ENCODE measurements at regions not wholly inside any gene's neighbourhood (a gene's known extent, or its start where the extent isn't known, plus 50 kb on each side); places are given as distances from the start of the nearest gene placed in this dataset.

DNA sequence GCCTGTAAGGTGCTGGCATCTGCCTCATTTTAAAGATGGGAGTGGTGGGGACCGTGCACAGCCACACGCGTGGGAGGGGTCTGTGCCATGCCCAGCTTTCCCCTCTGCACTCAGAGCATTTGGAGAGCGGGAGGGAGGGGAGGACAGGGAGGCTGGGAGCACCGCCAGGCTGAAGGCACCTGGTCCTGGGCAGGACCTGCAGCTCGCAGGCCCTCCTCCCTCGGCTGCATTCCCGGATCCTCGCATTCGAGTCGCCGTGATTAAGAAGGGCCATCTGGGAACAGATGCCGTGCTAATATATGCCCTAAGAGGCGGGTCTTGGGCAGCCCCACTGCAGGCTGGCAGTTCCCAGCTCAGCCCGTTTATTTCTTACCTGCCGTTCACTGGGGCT is 84.0 kb downstream of the PTGR3 start:
- TF ChIP-seq ZFX (IDR thresholded peaks at IDR 0.05), result no peak
- TF ChIP-seq, protein P1, sequence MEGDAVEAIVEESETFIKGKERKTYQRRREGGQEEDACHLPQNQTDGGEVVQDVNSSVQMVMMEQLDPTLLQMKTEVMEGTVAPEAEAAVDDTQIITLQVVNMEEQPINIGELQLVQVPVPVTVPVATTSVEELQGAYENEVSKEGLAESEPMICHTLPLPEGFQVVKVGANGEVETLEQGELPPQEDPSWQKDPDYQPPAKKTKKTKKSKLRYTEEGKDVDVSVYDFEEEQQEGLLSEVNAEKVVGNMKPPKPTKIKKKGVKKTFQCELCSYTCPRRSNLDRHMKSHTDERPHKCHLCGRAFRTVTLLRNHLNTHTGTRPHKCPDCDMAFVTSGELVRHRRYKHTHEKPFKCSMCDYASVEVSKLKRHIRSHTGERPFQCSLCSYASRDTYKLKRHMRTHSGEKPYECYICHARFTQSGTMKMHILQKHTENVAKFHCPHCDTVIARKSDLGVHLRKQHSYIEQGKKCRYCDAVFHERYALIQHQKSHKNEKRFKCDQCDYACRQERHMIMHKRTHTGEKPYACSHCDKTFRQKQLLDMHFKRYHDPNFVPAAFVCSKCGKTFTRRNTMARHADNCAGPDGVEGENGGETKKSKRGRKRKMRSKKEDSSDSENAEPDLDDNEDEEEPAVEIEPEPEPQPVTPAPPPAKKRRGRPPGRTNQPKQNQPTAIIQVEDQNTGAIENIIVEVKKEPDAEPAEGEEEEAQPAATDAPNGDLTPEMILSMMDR (conservative IDR thresholded peaks at IDR 0.05), result no peak

DNA sequence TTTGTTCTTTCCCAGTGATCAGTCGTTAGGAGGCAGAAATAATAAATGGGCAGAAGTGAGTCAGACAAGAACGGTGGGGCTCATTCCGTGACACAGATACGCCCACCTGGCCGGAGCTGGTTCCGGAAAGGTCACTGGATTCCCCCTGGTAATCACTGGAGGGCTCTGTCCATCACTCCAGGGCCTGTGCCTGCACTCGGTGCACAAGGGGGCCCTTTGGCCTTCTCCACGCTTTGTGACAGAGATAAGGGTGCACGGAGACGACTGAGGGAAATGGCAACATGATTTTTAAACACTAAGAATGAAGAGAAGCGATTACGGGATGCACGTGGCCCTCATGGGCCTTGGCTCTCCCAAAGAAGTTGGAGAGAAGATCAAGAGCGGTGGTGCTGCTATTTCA is 84.4 kb downstream of the PTGR3 start:
- H3K27ac ChIP-seq, result no peak overlapping the region
- TF ChIP-seq ZFX (IDR thresholded peaks at IDR 0.05), result no peak
- TF ChIP-seq, protein P1 (conservative IDR thresholded peaks at IDR 0.05), result no peak

More for the DNA sequence above, 84.0 kb downstream of the PTGR3 start:
- H3K27ac ChIP-seq, result no peak overlapping the region

- H3K27ac ChIP-seq, result no peak overlapping the region
- TF ChIP-seq ZFX (IDR thresholded peaks at IDR 0.05), result no peak
- TF ChIP-seq, protein P1 (conservative IDR thresholded peaks at IDR 0.05), result no peak
Observed at GRCh38 chr18:75123113-75123512, 85.8 kb downstream of the PTGR3 start.

- TF ChIP-seq ZFX (IDR thresholded peaks at IDR 0.05), result no peak
- TF ChIP-seq, protein P1 (conservative IDR thresholded peaks at IDR 0.05), result no peak
- H3K27ac ChIP-seq, result no peak overlapping the region
Observed at GRCh38 chr18:75122334-75122958, 86.5 kb downstream of the PTGR3 start.

DNA sequence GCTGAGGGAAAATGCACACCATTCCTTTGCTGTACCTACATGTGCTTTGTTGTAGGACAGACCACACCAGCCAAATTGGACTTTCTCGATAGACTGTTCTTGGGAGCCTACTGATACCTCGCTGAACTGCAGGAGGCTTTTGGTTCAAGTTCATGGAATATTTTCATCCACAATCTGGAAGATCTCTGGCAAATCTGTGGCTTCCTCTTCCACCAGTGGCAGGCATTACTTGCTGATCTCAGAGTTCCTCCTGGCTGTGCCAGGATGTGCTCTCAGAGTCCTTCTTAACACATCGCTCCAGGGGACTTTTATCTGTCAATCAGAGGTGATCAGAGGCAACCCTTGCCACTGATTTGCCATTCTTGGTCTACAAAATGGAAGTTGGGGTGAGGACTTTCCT is 87.7 kb downstream of the PTGR3 start:
- H3K27ac ChIP-seq, result no peak overlapping the region
- TF ChIP-seq, protein P1 (conservative IDR thresholded peaks at IDR 0.05), result no peak
- TF ChIP-seq ZFX (IDR thresholded peaks at IDR 0.05), result no peak

DNA sequence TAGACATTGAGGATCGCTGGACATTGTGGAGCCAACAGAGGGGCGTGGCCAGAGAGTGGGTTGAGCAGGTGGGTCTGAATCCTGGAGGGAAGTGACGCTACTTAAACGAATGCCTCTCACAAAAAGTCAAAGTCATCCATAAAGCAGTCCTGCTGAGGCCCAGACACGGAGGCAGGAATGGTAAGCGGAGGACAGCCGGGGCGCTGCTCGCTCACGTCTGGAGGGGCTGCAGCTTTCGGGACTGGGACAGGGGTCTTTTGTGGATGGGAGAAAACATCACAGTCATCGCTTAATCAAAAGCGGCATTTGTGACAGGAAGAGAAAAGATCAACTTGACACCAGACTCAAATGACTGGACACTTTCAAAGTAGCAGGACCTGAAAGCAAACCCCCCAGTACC is 88.4 kb downstream of the PTGR3 start:
- TF ChIP-seq, protein P1 (conservative IDR thresholded peaks at IDR 0.05), result no peak
- TF ChIP-seq ZFX (IDR thresholded peaks at IDR 0.05), result no peak
- no peak overlapping the region for H3K27ac ChIP-seq

- H3K27ac ChIP-seq, result no peak overlapping the region
- TF ChIP-seq, protein P1 (conservative IDR thresholded peaks at IDR 0.05), result no peak
- TF ChIP-seq ZFX (IDR thresholded peaks at IDR 0.05), result no peak
Observed at GRCh38 chr18:75116809-75117208, 92.1 kb downstream of the PTGR3 start.
